Common myeloid progenitor, CD34-positive (primary cell): ENCODE measurements at regions not wholly inside any gene's neighbourhood (a gene's known extent, or its start where the extent isn't known, plus 50 kb on each side); places are given as distances from the start of the nearest gene placed in this dataset.

Source experiments
- CTCF ChIA-PET: fragments of 350-600 bp; sonication (Branson Sonifier 250); formaldehyde crosslinking; loops from one replicate; lab custom pipeline; 2021; ENCODE audit warnings: antibody characterized with exemption; lab: Charles Lee
- POLR2A ChIA-PET: fragments of 350-600 bp; sonication (Branson Sonifier 250); formaldehyde crosslinking; loops from one replicate; lab custom pipeline; 2021; ENCODE audit warnings: antibody characterized with exemption; lab: Charles Lee
- DNase-seq, 3 donors: peaks; one replicate each; pipeline versions ENCODE4 v3.0.0 to v3.0.0-alpha.2; 2013
- H3K27ac ChIP-seq, 2 experiments: 1 replicate in 1 of 2; 2 replicates in 1 of 2; pipeline ENCODE4 v1.7.0; 2013; ENCODE audit warnings: inconsistent platforms in 2 of 2, low read length in 2 of 2, mild to moderate bottlenecking in 2 of 2, low read depth in 1 of 2, moderate library complexity in 1 of 2; ENCODE audit not compliant: severe bottlenecking in 2 of 2, insufficient read depth in 1 of 2, poor library complexity in 1 of 2
- H3K27me3 ChIP-seq, 5 experiments: replicated peaks in 2 of 5; 1 replicate in 3 of 5; 2 replicates in 2 of 5; pipeline versions ENCODE4 v1.6.1 to v1.7.0; 2013; ENCODE audit warnings: low read length in 4 of 5, mild to moderate bottlenecking in 2 of 5, moderate library complexity in 2 of 5, inconsistent platforms in 1 of 5; ENCODE audit not compliant: insufficient read depth in 5 of 5, control insufficient read depth in 4 of 5
- H3K36me3 ChIP-seq, 4 experiments: 1 replicate in 2 of 4; 2 replicates in 2 of 4; pipeline versions ENCODE4 v1.6.1 to v1.7.0; 2013; ENCODE audit warnings: low read length in 3 of 4, control low read depth in 1 of 4, mild to moderate bottlenecking in 1 of 4; ENCODE audit not compliant: control insufficient read depth in 4 of 4, insufficient read depth in 4 of 4
- H3K4me1 ChIP-seq, 4 experiments: 1 replicate in 3 of 4; 2 replicates in 1 of 4; pipeline versions ENCODE4 v1.6.1 to v1.7.1; 2013; ENCODE audit warnings: low read length in 3 of 4, mild to moderate bottlenecking in 3 of 4, control low read depth in 1 of 4, inconsistent platforms in 1 of 4, moderate library complexity in 1 of 4; ENCODE audit not compliant: control insufficient read depth in 4 of 4, insufficient read depth in 4 of 4; ENCODE audit errors: control extremely low read depth in 1 of 4
- H3K4me3 ChIP-seq, 7 experiments: 1 replicate in 4 of 7; 2 replicates in 3 of 7; pipeline versions ENCODE4 v1.5.1 to v1.7.0; 2013; ENCODE audit warnings: mild to moderate bottlenecking in 7 of 7, low read length in 6 of 7, moderate library complexity in 6 of 7, inconsistent platforms in 2 of 7, low read depth in 2 of 7, control low read depth in 1 of 7; ENCODE audit not compliant: insufficient read depth in 4 of 7, control insufficient read depth in 1 of 7; ENCODE audit errors: extremely low read depth in 1 of 7
- H3K9me3 ChIP-seq, 5 experiments: 1 replicate in 4 of 5; 2 replicates in 1 of 5; pipeline versions ENCODE4 v1.6.1 to v1.7.1; 2013; ENCODE audit warnings: low read length in 4 of 5, mild to moderate bottlenecking in 2 of 5, inconsistent platforms in 1 of 5, low read depth in 1 of 5, moderate library complexity in 1 of 5; ENCODE audit not compliant: control insufficient read depth in 4 of 5, insufficient read depth in 2 of 5; ENCODE audit errors: control extremely low read depth in 1 of 5
- WGBS: methylation state at CpG from one replicate; pipeline ENCODE4 v1.1.5; 2013; ENCODE audit not compliant: insufficient coverage; 5-methylcytosine and 5-hydroxymethylcytosine counted together

DNA sequence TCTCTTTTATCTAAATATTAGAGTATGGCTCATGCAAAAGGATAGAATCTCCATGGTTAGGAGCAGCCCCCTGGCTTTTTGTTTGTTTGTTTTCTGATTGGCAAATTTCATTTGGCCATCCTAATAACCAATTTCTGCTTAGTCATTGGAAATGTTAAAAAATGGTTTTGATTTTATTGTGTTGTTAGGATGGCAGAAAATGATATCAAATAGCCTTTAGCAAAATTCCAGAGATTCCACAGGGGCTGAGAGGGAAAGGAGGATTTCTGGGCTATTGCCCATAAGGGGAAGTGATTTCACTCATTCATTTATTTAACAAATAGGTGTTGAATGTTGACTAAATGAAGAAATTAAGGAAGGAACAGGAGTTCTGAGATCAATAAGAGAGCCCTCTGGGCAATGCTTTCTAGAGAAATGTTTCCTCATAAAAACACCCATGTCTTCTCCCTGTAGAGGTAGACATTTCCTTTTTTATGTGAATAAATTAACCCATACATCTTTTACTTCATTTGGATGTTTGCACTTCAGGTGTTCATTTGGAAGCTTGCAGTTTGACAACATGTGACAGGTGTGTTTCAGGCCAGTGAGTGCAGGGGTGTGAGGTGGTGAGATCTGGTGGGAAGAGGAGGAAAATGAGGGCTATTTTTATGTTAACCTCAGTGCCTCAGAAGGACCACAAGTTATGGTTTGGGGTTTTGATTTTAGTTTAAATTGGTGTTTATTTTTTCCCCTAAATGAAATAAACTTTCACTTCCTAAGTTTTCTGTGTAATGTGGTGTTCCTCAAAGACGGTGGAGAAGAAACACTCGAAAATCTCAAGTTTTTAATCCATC lies 61.7 kb upstream of the EPC2 start:
- Histone ChIP-seq H3K27me3 (no peaks in the 10 kb centered on the region), H3K9me3 (no peaks in the 10 kb centered on the region), H3K4me3 (no peak overlapping the region), H3K36me3 (no peaks in the 10 kb centered on the region), H3K4me1 (no peaks in the 10 kb centered on the region), H3K27ac (no peak overlapping the region)
- WGBS: 100% methylated on average over 1 of the region's 2 CpGs
- POLR2A ChIA-PET: no interaction called here
- CTCF ChIA-PET: interaction anchor here (1.4 kb wide), 1 partner anchor 26 kb away, joined by 4 read pairs; no protein-coding TSS in a partner anchor
- no peak for DNase-seq

DNA sequence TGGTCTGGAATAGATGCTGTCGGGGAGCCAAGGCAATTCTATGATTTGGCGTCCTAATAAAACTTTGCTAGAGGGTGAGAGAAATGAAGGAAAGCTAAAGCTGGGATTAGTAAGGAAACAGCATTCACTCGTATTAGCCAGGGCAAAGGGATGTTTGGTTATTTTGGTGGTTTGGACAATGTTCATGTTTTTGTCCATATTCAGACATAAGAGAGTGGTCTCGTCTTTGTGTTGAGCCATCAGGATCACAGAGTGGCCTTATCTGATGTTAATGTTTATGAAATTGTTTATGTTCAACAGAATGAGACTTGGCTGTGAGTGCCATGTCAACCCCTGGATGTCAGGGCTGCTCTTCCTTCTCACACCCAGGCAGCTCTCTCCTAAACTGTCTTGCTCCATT lies 58.9 kb upstream of the EPC2 start:
- WGBS: 100% methylated on average over 4 of the region's 4 CpGs
- POLR2A ChIA-PET: no interaction called here
- no peaks in the 10 kb centered on the region for H3K9me3 ChIP-seq
- DNase-seq: no peak
- no peaks in the 10 kb centered on the region for H3K27me3 ChIP-seq
- H3K4me1 ChIP-seq: no peaks in the 10 kb centered on the region
- no peak overlapping the region for H3K27ac ChIP-seq
- H3K4me3 ChIP-seq: no peak overlapping the region
- no peaks in the 10 kb centered on the region for H3K36me3 ChIP-seq
- CTCF ChIA-PET: no interaction called here

DNA sequence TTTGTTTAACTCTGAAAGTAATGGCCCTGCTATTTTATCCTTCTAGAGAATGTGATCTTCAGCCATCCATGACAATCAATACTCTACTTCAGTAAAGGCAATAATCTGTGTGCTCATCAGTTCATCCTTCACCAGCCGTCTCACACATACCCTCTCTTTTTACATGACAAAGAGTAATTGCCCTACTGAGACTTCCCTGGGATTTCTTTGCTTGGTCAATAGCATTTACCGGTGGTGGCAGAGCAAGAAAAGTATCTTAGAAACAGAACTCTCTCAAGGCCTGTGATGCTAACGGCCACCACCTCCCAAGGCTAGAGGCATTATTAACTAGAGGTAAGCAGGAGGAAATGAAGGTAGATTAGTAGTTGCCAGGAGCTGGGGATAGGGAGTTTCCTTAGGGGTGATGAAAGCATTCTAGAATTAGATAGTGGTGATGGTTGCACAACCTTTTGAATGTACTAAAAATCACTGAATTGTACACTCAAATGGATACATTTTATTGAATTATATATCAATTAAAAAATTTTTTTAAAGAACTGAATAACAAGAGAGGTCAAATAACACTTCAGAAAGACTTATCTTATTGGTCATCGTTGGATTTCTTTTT lies 57.9 kb upstream of the EPC2 start:
- ChIA-PET POLR2A (no interaction called here), CTCF (interaction anchor here (0.8 to 2.2 kb wide), 4 partner anchors 10 to 56 kb away, joined by 3 to 6 read pairs (median 3); no protein-coding TSS in a partner anchor)
- H3K4me3 ChIP-seq: no peak overlapping the region
- no peaks in the 10 kb centered on the region for H3K4me1 ChIP-seq
- WGBS: 93% methylated on average over 3 of the region's 4 CpGs
- no peaks in the 10 kb centered on the region for H3K36me3 ChIP-seq
- DNase-seq: no peak
- no peaks in the 10 kb centered on the region for H3K9me3 ChIP-seq
- no peaks in the 10 kb centered on the region for H3K27me3 ChIP-seq
- no peak overlapping the region for H3K27ac ChIP-seq

DNA sequence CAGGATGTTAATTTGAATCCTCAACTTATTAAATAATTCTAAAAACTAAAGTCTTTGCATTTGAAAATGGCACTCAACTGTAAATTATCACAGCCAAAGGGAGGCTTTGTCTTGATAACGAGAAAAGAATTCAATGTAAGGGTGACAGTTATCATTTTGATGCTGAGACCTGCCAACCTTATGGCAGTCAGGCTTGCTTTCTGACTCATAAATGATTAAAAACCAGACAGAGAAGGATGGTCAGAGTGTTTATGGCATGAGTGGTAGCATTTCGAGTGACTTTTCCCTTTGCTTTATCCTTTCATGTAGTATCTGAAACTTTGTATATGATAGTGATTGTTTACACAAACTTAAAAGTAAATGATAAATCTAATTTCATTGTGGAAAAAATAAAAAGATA lies 53.9 kb upstream of the EPC2 start:
- Histone ChIP-seq H3K4me3 (no peak overlapping the region), H3K36me3 (no peaks in the 10 kb centered on the region), H3K27me3 (no peaks in the 10 kb centered on the region), H3K9me3 (no peaks in the 10 kb centered on the region), H3K27ac (no peak overlapping the region), H3K4me1 (peaks cover 0 to 3% (median 0%) of the 10 kb centered on the region in 4 experiments)
- WGBS: 100% methylated on average over 1 of the region's 2 CpGs
- ChIA-PET POLR2A (no interaction called here), CTCF (no interaction called here)
- DNase-seq: no peak

DNA sequence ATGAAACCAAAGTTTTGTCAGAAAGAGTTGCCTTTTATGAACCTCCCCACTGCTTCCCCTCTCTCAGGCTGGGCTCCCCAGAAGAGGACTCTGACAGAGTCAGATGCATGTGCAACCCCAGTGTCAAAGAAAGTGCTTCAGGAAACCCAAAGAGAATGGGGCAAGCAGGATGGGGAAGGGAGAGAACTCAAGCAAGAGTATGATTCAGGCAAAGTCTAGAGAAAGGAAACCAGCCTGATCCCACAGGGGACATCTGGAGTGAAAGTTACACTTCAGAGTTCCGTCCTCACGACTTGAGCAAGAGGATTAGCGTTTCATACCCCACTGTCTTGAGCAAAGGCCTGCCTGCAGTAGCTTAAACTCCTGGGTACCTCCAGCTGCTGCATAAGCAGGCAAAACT lies 51.8 kb upstream of the EPC2 start:
- Histone ChIP-seq H3K27ac (no peak overlapping the region), H3K36me3 (no peaks in the 10 kb centered on the region), H3K4me3 (no peak overlapping the region), H3K4me1 (peaks cover 0 to 7% (median 0%) of the 10 kb centered on the region in 4 experiments), H3K27me3 (no peaks in the 10 kb centered on the region), H3K9me3 (no peaks in the 10 kb centered on the region)
- 91% methylated on average over 3 of the region's 3 CpGs for WGBS
- CTCF ChIA-PET: no interaction called here
- no peak for DNase-seq
- POLR2A ChIA-PET: no interaction called here

DNA sequence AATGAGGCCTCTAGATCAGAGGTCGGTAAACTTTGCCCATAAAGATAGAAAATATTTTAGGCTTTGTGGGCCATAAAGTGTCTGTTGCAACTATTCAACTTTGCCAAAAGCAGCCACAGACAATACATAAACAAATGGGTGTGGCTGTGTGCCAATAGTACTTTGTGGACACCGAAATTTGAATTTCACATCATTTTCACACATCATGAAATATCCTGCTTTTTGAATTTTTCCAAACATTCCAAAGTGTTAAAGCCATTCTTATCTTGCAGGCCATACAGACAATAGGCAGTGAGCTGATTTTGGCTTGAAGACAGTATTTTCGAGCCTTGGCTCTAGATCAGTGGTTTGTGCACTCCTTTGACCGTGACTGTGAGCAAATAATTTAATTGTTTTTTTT lies 51.1 kb upstream of the EPC2 start:
- ChIA-PET POLR2A (no interaction called here), CTCF (no interaction called here)
- WGBS: 100% methylated on average over 1 of the region's 4 CpGs
- Histone ChIP-seq H3K9me3 (no peaks in the 10 kb centered on the region), H3K4me3 (no peak overlapping the region), H3K27ac (no peak overlapping the region), H3K4me1 (peaks cover 0 to 7% (median 0%) of the 10 kb centered on the region in 4 experiments), H3K27me3 (no peaks in the 10 kb centered on the region), H3K36me3 (no peaks in the 10 kb centered on the region)
- no peak for DNase-seq

DNA sequence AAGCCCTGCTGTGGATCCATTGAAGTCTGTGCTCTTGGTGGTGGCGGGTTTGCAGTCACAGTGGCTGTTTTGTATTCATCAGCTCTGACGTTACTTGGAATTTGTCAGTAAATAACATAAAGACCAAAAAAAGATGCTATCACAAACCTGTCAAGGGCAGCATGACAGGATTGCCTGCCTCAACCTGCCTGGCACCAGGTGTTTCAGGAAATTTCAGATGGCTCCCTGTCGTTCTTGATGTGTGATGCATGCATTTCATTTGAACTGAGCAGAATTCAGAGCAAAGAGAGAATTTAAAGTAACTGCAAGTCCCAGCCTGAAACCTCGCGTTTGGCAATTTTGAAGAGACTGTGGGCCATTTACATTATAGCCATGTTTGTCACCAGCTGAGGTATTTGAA lies 50.3 kb upstream of the EPC2 start:
- WGBS: 98% methylated on average over 4 of the region's 5 CpGs
- H3K4me3 ChIP-seq: no peak overlapping the region

More for the DNA sequence above, 50.3 kb upstream of the EPC2 start:
- H3K4me1 ChIP-seq: peaks cover 0 to 10% (median 0%) of the 10 kb centered on the region in 4 experiments
- CTCF ChIA-PET: no interaction called here
- no peak for DNase-seq
- no peaks in the 10 kb centered on the region for H3K9me3 ChIP-seq
- no peaks in the 10 kb centered on the region for H3K27me3 ChIP-seq
- POLR2A ChIA-PET: no interaction called here
- H3K36me3 ChIP-seq: no peaks in the 10 kb centered on the region
- no peak overlapping the region for H3K27ac ChIP-seq
